ENCODE measurements at regions not wholly inside any gene's neighbourhood (a gene's known extent, or its start where the extent isn't known, plus 50 kb on each side); places are given as distances from the start of the nearest gene placed in this dataset.
"Not testable (repeated sequence)": the region's sequence is repeated elsewhere in the genome, so short reads cannot be mapped to it uniquely, and the experiment has no call there.

DNA sequence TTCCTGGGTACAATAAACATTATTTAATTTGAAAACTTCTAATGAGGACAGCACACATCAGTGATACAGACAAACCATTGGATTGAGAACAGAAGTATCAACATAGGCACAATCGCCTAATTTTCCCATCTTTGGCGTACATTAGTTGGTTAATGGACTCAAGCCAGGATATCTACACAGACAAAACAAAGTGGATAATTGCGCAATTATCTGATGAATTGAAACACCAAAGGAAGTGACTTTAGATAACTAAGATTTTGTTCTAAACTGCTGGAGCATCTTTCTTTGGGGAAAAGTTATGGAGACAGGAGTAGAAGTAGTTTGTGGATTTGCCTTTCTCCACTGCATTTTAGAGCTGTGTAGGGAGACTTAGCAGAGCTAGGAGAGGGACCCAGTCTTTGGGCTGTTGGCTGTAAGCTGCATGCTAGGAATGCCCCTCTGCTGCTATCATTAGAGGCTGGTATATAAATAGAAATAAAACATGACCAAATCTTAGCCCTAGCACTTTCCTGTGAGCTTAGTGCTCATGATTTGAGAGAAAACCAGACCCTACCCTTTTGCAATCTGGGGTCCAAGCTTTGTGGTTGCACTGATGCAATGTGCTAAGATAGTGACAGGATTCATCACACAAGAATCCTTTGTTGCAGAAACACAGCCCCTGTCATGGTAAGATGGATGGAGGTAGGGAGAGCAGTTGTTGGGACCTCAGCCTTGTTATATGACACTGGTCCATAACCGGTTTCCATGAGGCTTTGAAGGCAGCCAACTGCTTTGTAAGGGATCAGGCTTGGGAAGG is 264.5 kb upstream of the PIK3C3 start:
- DNase-seq: no peak

- DNase-seq: no peak
Measured at GRCh38 chr18:41687138-41687537, 267.9 kb upstream of the PIK3C3 start.

GRCh38 chr18:41681138-41681880 is 273.7 kb upstream of the PIK3C3 start:
- DNase-seq: no peak

DNA sequence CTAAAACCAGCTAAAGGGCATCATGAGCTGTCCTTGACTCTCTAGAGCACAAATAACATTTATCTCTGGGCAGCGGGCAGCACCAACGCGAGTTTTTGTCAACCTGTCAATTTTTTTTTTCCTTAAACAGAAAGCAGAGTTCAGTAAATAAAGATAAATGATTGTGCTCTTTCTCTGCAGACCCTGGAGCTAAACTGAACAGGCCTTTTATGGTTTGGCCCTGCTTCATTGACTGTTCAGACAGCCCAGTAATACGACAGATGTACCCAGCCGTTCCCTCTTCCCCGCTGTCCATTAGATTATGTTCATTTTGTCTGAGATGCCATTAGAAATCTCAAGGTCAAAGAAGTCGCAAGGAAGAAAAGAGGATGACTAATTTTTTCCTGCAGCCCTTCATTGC is 280.5 kb upstream of the PIK3C3 start:
- no peak for DNase-seq

- no peak for DNase-seq
Measured at GRCh38 chr18:41666231-41666630, 288.8 kb upstream of the PIK3C3 start.

- no peak for DNase-seq
Measured at GRCh38 chr18:41665210-41665609, 289.8 kb upstream of the PIK3C3 start.

DNA sequence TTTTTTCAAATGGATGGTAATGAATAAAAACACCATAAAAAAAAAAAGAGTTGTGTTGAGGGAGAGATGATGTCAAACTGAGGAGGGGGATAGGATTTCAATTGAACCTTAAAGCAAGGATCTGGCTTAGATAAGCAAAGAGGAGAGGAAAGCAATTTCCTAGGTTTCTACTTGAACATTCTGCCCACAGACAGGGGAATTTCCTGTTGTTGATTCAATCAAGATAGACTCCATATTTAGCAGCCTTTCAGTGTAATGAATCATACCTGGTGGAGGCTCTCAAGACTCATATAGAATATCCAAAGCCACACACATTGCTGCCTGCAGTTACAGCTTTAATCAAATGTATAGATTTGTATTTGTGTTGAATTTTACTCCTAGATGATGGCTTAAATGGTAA is 294.4 kb upstream of the PIK3C3 start:
- no peak for DNase-seq

DNA sequence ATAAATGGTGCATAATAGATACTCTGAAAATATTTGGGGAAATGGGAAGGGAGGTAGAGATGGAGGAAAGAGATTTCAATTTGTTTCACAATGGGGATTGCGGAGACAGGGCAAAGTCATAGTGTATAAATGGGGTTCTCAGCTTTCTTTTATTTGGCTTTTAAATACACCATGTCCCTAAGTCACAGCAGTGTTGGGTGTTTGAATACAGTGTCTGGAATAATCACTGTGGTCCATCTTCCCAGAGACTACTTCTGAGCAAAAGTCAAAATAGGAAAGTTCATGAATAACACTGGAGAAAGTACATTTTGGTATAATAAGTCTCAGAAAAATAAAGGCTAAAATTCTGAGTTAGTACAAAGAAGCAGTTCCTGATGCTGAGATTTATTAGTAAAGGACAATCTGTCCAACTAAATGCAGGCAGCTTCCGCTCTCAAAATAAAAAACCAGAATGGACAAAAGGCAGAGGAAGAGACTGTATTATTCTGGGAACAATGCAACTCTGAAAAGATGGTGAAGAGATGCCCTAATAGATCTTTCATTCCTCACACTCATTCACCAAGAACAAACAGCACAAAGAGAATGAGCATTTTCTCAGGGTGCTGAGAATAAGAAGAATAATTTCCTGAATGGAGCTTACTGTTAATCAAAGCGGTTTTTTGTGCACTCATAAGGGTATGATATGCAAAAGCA is 295.4 kb upstream of the PIK3C3 start:
- no peak for DNase-seq

- no peak for DNase-seq
Measured at GRCh38 chr18:41657189-41657588, 297.8 kb upstream of the PIK3C3 start.

- DNase-seq: no peak
Measured at GRCh38 chr18:41655074-41655473, 300.0 kb upstream of the PIK3C3 start.

GRCh38 chr18:41647914-41648313 is 307.1 kb upstream of the PIK3C3 start:
- DNase-seq: no peak

DNA sequence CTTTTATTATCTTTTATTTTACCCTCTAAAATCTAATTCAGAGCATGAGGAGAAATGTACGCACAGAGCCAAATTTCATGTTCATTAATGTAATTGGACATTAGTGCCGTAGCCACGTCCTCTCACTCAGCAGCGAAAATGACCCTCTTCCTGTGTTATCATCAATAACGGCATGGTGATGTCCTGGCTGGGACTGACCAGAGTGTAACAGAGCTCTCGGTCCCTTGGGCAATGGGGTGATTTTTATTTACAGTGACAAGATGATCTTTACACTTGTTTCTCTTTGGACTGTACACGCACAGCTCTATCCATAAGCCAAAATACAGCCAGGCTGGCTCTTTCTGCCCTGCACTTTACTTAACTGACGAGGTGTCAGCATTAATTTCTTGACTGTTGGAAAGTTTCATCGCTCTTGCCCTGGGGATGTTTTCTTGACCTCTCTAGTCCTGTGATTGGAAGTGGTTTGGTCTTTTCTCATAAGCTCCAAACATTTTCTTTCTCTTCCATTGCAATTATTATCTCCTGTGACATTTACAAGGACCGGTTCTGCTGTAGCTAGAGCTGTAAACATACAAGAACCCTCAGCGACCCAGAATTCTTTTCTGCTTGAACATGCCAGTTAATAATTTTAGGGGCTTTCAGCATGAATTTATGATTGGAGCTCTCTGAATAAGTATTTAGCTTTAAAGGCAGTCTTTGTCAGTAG is 308.0 kb upstream of the PIK3C3 start:
- no peak for DNase-seq

GRCh38 chr18:41645589-41646360 is 309.3 kb upstream of the PIK3C3 start:
- peak; percentile 21 for DNase-seq

GRCh38 chr18:41644466-41644865 is 310.6 kb upstream of the PIK3C3 start:
- no peak for DNase-seq

DNA sequence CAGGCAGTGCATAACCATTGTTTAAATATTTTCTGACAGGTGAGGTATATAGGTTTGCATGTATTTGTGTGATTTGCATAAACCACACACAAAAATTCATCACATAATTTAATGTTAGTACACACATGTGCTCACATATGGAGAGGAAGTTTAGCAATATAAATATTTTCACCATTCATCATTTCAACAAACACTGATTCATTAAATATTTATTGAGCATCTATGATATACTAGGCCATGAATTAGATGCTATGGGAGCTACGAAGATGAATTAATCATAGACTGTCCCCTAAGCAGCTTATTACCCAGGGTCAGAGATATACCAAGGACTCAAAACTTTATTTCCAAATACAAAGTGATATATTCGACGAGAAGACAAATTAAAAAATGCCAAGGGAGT is 311.6 kb upstream of the PIK3C3 start:
- no peak for DNase-seq

DNA sequence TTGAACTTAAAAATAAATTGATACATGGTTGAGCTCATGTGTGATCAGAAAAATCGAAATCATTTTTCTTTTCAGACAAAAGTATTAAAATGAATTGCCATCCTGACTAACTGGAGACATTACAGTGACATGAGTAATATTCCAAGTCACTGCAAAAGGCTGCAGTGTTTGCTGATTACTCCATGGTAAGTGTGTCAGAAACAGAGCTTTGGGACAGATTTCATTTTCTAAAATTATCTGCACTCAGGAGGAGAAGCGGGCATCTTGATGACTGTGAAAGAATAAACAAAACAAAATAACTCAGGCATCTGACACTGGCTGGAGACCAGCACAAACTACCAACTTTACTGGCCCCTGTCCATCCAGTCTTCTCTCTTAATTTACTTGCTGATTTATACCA is 312.3 kb upstream of the PIK3C3 start:
- DNase-seq: no peak

- no peak for DNase-seq
Measured at GRCh38 chr18:41639218-41639617, 315.8 kb upstream of the PIK3C3 start.

- DNase-seq: not testable (repeated sequence)
Measured at GRCh38 chr18:41631723-41632285, 323.2 kb upstream of the PIK3C3 start.

DNA sequence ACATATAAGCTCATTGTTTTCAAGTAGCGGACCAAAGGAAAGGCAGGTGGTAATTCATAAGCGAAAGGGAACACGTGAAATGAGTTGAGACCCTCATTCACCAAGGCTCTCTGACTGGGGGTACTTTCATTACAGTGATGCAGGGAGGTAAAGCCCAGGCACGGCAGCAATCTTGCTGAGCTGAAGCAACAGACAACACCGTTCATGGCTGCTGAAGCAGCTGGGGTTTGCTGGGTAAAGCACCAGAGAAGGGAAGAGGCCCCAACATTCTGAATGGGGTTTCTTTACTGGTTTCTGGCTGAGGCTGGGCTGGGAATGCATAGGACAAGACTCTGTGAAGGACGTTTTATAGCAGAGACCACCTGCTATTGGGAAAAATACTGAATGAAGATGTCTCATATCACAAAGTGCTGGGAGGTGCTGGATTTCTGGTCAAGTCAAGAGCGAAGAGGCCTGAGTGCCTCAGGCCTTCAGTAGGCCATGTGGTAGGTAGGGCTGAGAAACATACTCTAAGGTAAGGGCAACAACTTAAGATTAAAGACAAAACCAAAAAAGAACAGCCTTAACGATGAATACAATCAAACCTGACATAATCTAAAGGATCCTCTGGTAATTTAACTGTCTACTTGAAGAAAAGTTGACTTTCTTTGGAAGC is 324.7 kb upstream of the PIK3C3 start:
- no peak for DNase-seq

- no peak for DNase-seq
Measured at GRCh38 chr18:41624460-41624859, 330.6 kb upstream of the PIK3C3 start.

DNA sequence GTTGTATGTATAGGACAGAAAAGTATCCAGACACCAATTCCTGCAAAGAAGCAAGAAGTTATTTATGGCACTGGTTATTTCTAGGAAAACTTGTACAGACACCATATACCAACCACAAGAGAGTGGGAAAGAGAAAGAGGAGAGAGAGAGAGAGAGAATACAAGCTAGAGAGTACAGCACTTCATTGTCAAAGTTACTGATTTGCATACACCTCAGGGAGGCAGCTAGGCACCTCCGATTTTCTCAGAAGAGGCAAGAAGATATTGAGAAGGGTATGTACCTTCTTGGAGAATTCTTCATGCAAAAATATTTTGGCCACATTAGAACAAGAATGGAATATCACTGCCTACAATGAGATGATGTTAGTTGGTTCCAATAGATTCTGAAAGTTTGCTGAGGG is 333.9 kb upstream of the PIK3C3 start:
- DNase-seq: no peak

DNA sequence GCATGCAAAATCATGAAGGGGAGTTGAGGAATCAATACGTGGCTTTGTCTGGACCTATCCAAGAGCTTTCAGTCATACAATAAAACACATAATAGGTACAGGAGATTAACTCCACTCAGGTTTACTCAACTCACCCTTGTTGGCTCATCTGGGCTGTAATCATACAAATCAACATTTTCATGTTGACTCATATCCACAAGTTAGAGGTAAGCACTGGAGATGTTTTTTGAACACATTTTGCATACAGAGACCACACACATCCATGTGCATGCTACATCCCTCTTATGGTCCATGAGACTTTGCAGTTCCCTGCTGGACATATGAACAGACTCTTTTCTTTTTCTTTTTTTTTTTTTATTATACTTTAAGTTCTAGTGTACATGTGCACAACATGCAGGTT is 336.9 kb upstream of the PIK3C3 start:
- DNase-seq: no peak
